H1 (cell line): ENCODE measurements at regions not wholly inside any gene's neighbourhood (a gene's known extent, or its start where the extent isn't known, plus 50 kb on each side); places are given as distances from the start of the nearest gene placed in this dataset.

ENCODE experiments used
- CTBP2 ChIP-seq: IDR thresholded peaks from 2 replicates; pipeline ENCODE4 v1.7.0; 2011; ENCODE audit warnings: borderline replicate concordance, mild to moderate bottlenecking, moderate library complexity, mixed read lengths, low read length; ENCODE audit not compliant: insufficient read depth, insufficient read length
- HDAC6 ChIP-seq: IDR thresholded peaks from one replicate; pipeline ENCODE4 v1.7.1; 2012; ENCODE audit warnings: low read depth, mild to moderate bottlenecking, inconsistent platforms, low read length, moderate library complexity
- NRF1 ChIP-seq: IDR thresholded peaks from 2 replicates; pipeline ENCODE4 v1.6.1; 2011; ENCODE audit warnings: mild to moderate bottlenecking, low read depth, low read length, improper control_type of control experiment
- PHF8 ChIP-seq: fragments of 200-600 bp; sonication (generic); conservative IDR thresholded peaks from 2 replicates; pipeline ENCODE4 v1.7.1; 2012; ENCODE audit warnings: low read depth, mild to moderate bottlenecking, inconsistent platforms, low read length, moderate library complexity
- RBBP5 ChIP-seq: IDR thresholded peaks from 2 replicates; pipeline ENCODE4 v1.7.1; 2012; ENCODE audit warnings: low read depth, mild to moderate bottlenecking, inconsistent platforms, low read length, moderate library complexity, borderline replicate concordance
- RNF2 ChIP-seq: fragments of 200-900, 300-1000 bp; sonication (generic); IDR thresholded peaks from 2 replicates; pipeline ENCODE4 v1.7.1; 2016; ENCODE audit warnings: borderline replicate concordance, low read depth, mild to moderate bottlenecking, antibody characterized with exemption, low read length; ENCODE audit not compliant: poor library complexity, severe bottlenecking; ENCODE audit errors: missing control alignments
- SP1 ChIP-seq: IDR thresholded peaks from 2 replicates; pipeline ENCODE4 v1.6.1; 2011; ENCODE audit warnings: low read depth, low read length

- TF ChIP-seq CTBP2 (no peak), RNF2 (no peak), SP1 (no peak), RBBP5 (no peak), PHF8 (no peak), NRF1 (no peak), HDAC6 (no peak)
Measured at GRCh38 chr21:18907076-18907475, 503.5 kb upstream of the TMPRSS15 start (continued).
